Adipocyte (in vitro differentiated cells): ENCODE measurements at regions not wholly inside any gene's neighbourhood (a gene's known extent, or its start where the extent isn't known, plus 50 kb on each side); places are given as distances from the start of the nearest gene placed in this dataset.

ENCODE experiments used
- DNase-seq: peaks from one replicate; pipeline ENCODE4 v3.0.0-alpha.2; 2015; ENCODE audit warnings: low read depth
- H3K27me3 ChIP-seq: replicated peaks from 2 replicates; pipeline ENCODE4 v1.7.0; 2013; ENCODE audit warnings: mild to moderate bottlenecking, low read length, moderate library complexity; ENCODE audit not compliant: control insufficient read depth, insufficient read depth
- H3K36me3 ChIP-seq: 2 replicates; pipeline ENCODE4 v1.7.0; 2013; ENCODE audit warnings: low read length, mild to moderate bottlenecking, moderate library complexity; ENCODE audit not compliant: control insufficient read depth, insufficient read depth, severe bottlenecking
- H3K4me1 ChIP-seq: 2 replicates; pipeline ENCODE4 v1.7.0; 2013; ENCODE audit warnings: mild to moderate bottlenecking, low read length, moderate library complexity; ENCODE audit not compliant: control insufficient read depth, insufficient read depth
- H3K4me3 ChIP-seq: 2 replicates; pipeline ENCODE4 v1.7.0; 2013; ENCODE audit warnings: mild to moderate bottlenecking, low read length, moderate library complexity
- H3K9ac ChIP-seq: 2 replicates; pipeline ENCODE4 v1.7.0; 2013; ENCODE audit warnings: mild to moderate bottlenecking, low read length, moderate library complexity
- H3K9me3 ChIP-seq: 2 replicates; pipeline ENCODE4 v1.7.0; 2013; ENCODE audit warnings: mild to moderate bottlenecking, low read length, moderate library complexity; ENCODE audit not compliant: control insufficient read depth

DNA sequence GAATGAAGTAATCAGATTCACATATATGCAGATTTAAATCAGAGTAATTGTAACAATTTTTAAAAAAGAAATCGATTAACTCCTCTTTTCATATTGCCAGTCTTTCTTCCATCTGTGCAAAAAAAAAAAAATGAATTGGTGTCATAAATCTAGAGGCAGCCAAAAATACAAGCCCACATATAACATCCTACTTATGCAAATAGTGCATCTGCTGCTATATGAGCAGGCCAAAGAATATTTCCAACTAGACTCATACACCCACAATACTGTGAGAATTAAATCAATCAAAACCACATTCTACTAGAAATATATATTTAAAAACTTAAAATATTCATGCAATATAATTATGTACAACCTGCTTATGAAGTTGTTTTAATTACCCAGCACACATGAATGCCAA lies 298.1 kb upstream of the TRAM1L1 start:
- DNase-seq = no peak
- Histone ChIP-seq H3K27me3 (no peaks in the 10 kb centered on the region), H3K4me3 (no peak overlapping the region), H3K36me3 (no peaks in the 10 kb centered on the region), H3K4me1 (no peaks in the 10 kb centered on the region), H3K9me3 (no peaks in the 10 kb centered on the region), H3K9ac (no peak overlapping the region)

DNA sequence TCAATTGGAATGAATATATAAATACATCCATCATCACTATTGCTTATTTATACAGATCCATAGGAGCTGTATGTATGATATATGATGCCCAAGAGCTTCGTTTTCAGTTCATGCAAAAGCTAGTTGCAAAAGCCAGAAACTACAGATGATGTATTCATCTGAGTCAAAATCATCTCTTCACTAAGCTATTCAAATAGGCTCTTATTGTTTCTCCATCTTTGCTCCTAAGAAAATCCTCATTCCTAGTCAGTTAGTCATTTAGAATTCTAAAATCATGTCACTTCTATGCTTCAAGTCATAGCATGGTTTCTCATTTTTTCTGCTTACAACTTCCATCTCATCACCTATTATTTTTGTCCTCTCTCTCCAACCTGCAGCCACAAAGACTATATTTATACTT lies 300.1 kb upstream of the TRAM1L1 start:
- no peaks in the 10 kb centered on the region for H3K9me3 ChIP-seq
- H3K4me1 ChIP-seq = no peaks in the 10 kb centered on the region
- no peak overlapping the region for H3K4me3 ChIP-seq
- no peak overlapping the region for H3K9ac ChIP-seq
- H3K36me3 ChIP-seq = no peaks in the 10 kb centered on the region
- H3K27me3 ChIP-seq = no peaks in the 10 kb centered on the region
- DNase-seq = peak; percentile 6

- no peak for DNase-seq
- H3K36me3 ChIP-seq = no peaks in the 10 kb centered on the region
Measured at GRCh38 chr4:117387072-117387471, 301.7 kb upstream of the TRAM1L1 start.

DNA sequence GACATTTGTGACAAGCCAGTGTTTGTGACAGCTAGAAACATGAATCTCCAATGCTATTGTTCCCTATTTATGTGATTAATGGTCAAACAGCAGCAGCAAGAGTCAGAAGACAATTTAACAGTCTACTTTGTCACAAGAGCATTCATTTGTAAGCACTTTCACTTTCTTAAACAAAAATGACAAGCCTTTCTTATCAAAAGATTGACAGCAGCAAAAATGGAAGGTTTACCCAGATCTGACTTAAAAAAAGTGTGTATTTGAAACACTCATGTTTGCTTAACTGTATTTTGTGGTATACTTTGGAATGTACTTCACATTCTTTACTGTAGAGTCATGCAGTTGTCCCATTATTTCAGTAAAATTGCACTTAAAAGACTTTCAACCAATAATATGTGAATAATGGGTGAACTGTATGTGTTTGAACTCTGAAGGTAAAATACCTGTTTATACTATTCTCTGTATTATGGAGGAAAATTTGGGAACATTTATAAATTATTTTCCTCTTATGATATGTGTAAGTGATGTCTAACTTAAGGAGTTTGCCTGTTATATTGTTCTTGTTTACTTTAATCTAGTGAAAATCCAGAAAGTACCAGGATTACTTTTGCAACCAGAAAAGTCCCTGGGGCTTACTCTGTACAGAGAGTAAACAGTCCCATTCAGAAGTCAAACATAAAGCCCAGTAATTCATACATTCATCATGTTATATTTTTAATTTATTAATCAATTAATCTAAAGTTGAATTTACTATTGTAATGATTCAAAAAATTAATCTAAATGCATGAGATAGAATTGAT lies 314.9 kb upstream of the TRAM1L1 start:
- Histone ChIP-seq H3K4me1 (peaks cover 6% of the 10 kb centered on the region), H3K9me3 (peaks cover under 1% of the 10 kb centered on the region), H3K4me3 (peak overlapping the region; percentile 73), H3K36me3 (no peaks in the 10 kb centered on the region), H3K27me3 (no peaks in the 10 kb centered on the region), H3K9ac (peak overlapping the region; percentile 47)
- DNase-seq = peak; percentile 68

More at GRCh38 chr4:117387072-117387471, 301.7 kb upstream of the TRAM1L1 start:
- no peak overlapping the region for H3K4me3 ChIP-seq
- no peak overlapping the region for H3K9ac ChIP-seq
- no peaks in the 10 kb centered on the region for H3K4me1 ChIP-seq
- H3K27me3 ChIP-seq = no peaks in the 10 kb centered on the region
- H3K9me3 ChIP-seq = no peaks in the 10 kb centered on the region

- DNase-seq = no peak
- no peak overlapping the region for H3K4me3 ChIP-seq
- H3K9me3 ChIP-seq = no peaks in the 10 kb centered on the region
- no peaks in the 10 kb centered on the region for H3K4me1 ChIP-seq
- no peaks in the 10 kb centered on the region for H3K36me3 ChIP-seq
- H3K9ac ChIP-seq = no peak overlapping the region
- no peaks in the 10 kb centered on the region for H3K27me3 ChIP-seq
Measured at GRCh38 chr4:117412661-117413060, 327.3 kb upstream of the TRAM1L1 start.

GRCh38 chr4:117417856-117418255 lies 332.5 kb upstream of the TRAM1L1 start:
- Histone ChIP-seq H3K27me3 (no peaks in the 10 kb centered on the region), H3K4me1 (no peaks in the 10 kb centered on the region), H3K4me3 (no peak overlapping the region), H3K9ac (no peak overlapping the region), H3K36me3 (no peaks in the 10 kb centered on the region), H3K9me3 (no peaks in the 10 kb centered on the region)
- peak; percentile 31 for DNase-seq

- no peaks in the 10 kb centered on the region for H3K27me3 ChIP-seq
- H3K9ac ChIP-seq = no peak overlapping the region
- no peaks in the 10 kb centered on the region for H3K9me3 ChIP-seq
- DNase-seq = no peak
- no peaks in the 10 kb centered on the region for H3K36me3 ChIP-seq
- H3K4me1 ChIP-seq = no peaks in the 10 kb centered on the region
- H3K4me3 ChIP-seq = no peak overlapping the region
Measured at GRCh38 chr4:117420948-117421347, 335.6 kb upstream of the TRAM1L1 start.

GRCh38 chr4:117421706-117422105 lies 336.3 kb upstream of the TRAM1L1 start:
- H3K9ac ChIP-seq = no peak overlapping the region
- H3K27me3 ChIP-seq = no peaks in the 10 kb centered on the region
- H3K4me1 ChIP-seq = no peaks in the 10 kb centered on the region
- DNase-seq = no peak
- no peaks in the 10 kb centered on the region for H3K9me3 ChIP-seq
- no peaks in the 10 kb centered on the region for H3K36me3 ChIP-seq
- H3K4me3 ChIP-seq = no peak overlapping the region

DNA sequence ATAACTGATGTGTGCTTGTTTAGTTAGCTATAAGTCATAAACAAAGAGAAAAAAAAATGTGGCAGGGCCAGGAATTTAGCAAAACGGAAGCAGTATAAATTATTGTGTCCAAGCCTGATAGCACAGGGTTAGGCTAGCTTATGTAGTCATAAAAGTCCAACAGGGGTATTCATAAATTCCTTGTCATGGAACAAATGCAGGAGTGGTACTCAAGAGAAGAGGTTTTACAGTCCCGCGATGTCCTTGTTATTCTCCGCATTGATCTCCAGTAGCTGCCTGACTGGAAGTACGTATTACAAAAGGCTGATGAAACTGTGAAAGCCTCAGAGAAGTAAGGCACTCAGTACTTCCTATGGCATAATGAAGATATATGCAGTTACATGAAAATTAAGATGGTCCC lies 336.9 kb upstream of the TRAM1L1 start:
- DNase-seq = no peak
- H3K4me1 ChIP-seq = no peaks in the 10 kb centered on the region
- H3K27me3 ChIP-seq = no peaks in the 10 kb centered on the region
- no peaks in the 10 kb centered on the region for H3K9me3 ChIP-seq
- no peak overlapping the region for H3K4me3 ChIP-seq
- no peaks in the 10 kb centered on the region for H3K36me3 ChIP-seq
- H3K9ac ChIP-seq = no peak overlapping the region

DNA sequence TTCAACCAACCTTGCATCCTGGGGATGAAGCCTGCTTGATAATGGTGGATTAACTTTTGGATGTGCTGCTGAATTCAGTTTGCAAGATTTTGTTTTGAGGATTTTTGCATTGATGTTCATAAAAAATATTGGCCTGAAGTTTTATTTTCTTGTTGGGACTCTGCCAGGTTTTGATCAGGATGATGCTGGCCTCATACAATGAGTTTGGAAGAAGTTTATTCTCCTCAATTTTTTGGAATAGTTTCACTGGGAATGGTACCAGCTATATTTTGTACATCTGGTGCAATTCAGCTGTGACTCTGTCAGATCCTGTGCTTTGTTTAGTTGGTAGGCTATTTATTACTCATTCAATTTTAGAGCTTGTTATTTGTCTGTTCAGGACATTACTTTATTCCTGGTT lies 340.3 kb upstream of the TRAM1L1 start:
- no peak overlapping the region for H3K9ac ChIP-seq
- H3K36me3 ChIP-seq = no peaks in the 10 kb centered on the region
- DNase-seq = peak; percentile 2
- H3K4me3 ChIP-seq = no peak overlapping the region
- no peaks in the 10 kb centered on the region for H3K4me1 ChIP-seq
- H3K27me3 ChIP-seq = no peaks in the 10 kb centered on the region
- H3K9me3 ChIP-seq = no peaks in the 10 kb centered on the region

DNA sequence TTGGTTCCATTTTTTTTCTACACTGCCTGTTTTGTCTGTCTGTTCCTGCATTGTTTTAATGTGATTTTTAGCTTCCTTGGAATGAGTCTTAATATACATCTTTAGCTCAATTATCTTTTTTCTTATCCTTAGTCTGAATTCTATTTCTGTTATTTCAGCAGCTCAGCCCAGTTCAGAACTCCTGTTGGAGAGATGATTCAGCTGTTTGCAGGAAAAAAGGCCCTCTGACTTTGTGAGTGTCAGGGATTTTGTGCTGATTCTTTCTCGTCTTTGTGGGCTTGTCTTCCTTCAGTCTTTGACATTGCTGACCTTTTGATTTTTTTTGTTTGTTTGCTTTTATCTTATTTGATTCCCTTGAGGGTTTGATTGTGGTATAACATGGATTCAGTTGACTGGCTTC lies 343.2 kb upstream of the TRAM1L1 start:
- no peak for DNase-seq
- no peak overlapping the region for H3K4me3 ChIP-seq
- no peaks in the 10 kb centered on the region for H3K4me1 ChIP-seq
- no peaks in the 10 kb centered on the region for H3K9me3 ChIP-seq
- H3K9ac ChIP-seq = no peak overlapping the region
- H3K27me3 ChIP-seq = no peaks in the 10 kb centered on the region
- H3K36me3 ChIP-seq = no peaks in the 10 kb centered on the region

GRCh38 chr4:117429061-117429460 lies 343.7 kb upstream of the TRAM1L1 start:
- Histone ChIP-seq H3K36me3 (no peaks in the 10 kb centered on the region), H3K9me3 (no peaks in the 10 kb centered on the region), H3K4me3 (no peak overlapping the region), H3K27me3 (no peaks in the 10 kb centered on the region), H3K4me1 (no peaks in the 10 kb centered on the region), H3K9ac (no peak overlapping the region)
- no peak for DNase-seq
